CD4-positive, alpha-beta T cell (primary cell): ENCODE measurements at regions not wholly inside any gene's neighbourhood (a gene's known extent, or its start where the extent isn't known, plus 50 kb on each side); places are given as distances from the start of the nearest gene placed in this dataset.

ENCODE experiments used
- ATAC-seq: fragments of 200-7000 bp; cut with Tn5 transposase; one replicate; pipeline ENCODE4 v1.10.0; 2022; ENCODE audit warnings: mild to moderate bottlenecking; ENCODE audit not compliant: poor library complexity
- CTCF ChIA-PET: fragments of 350-600 bp; sonication (Branson Sonifier 250); formaldehyde crosslinking; loops from one replicate; lab custom pipeline; 2021; ENCODE audit warnings: antibody characterized with exemption, inconsistent platforms; lab: Charles Lee
- POLR2A ChIA-PET: fragments of 350-600 bp; sonication (Branson Sonifier 250); formaldehyde crosslinking; loops from one replicate; lab custom pipeline; 2021; ENCODE audit warnings: antibody characterized with exemption, inconsistent platforms; lab: Charles Lee
- DNase-seq, 14 experiments: peaks; one replicate each; pipeline ENCODE4 v3.0.0-alpha.2; 2013 to 2020; ENCODE audit warnings: mixed read lengths in 2 of 14
- H3K27ac ChIP-seq, 2 donors: one replicate each; pipeline versions ENCODE4 v1.5.1 to v1.7.0; 2013; ENCODE audit warnings: low read length in 2 of 2, low read depth in 1 of 2, mild to moderate bottlenecking in 1 of 2
- H3K27me3 ChIP-seq, 2 experiments: 1 replicate in 1 of 2; 2 replicates in 1 of 2; pipeline versions ENCODE4 v1.6.1 to v1.7.0; 2013; ENCODE audit warnings: low read length in 2 of 2, control low read depth in 1 of 2, mild to moderate bottlenecking in 1 of 2, moderate library complexity in 1 of 2; ENCODE audit not compliant: insufficient read depth in 2 of 2, control insufficient read depth in 1 of 2
- H3K36me3 ChIP-seq: one replicate; pipeline ENCODE4 v1.6.1; 2013; ENCODE audit warnings: low read length, control low read depth; ENCODE audit not compliant: insufficient read depth
- H3K4me1 ChIP-seq: one replicate; pipeline ENCODE4 v1.6.1; 2013; ENCODE audit warnings: low read length, control low read depth; ENCODE audit not compliant: insufficient read depth
- H3K4me3 ChIP-seq: one replicate; pipeline ENCODE4 v1.5.1; 2013; ENCODE audit warnings: mild to moderate bottlenecking, low read length, moderate library complexity
- H3K9me3 ChIP-seq, 2 experiments: 1 replicate in 1 of 2; 2 replicates in 1 of 2; pipeline versions ENCODE4 v1.6.1 to v1.7.0; 2013; ENCODE audit warnings: low read length in 2 of 2, mild to moderate bottlenecking in 2 of 2, control low read depth in 1 of 2, moderate library complexity in 1 of 2; ENCODE audit not compliant: control insufficient read depth in 1 of 2, insufficient read depth in 1 of 2
- H3K27ac Mint-ChIP-seq: one replicate; pipeline ENCODE4 v1.8.0; 2020; ENCODE audit warnings: mixed read lengths
- H3K27me3 Mint-ChIP-seq: one replicate; pipeline ENCODE4 v1.8.0; 2021; ENCODE audit warnings: mixed read lengths
- H3K36me3 Mint-ChIP-seq: one replicate; pipeline ENCODE4 v1.8.0; 2021; ENCODE audit warnings: low read depth, mixed read lengths
- H3K4me1 Mint-ChIP-seq: one replicate; pipeline ENCODE4 v1.8.0; 2021; ENCODE audit warnings: low read depth, mixed read lengths
- H3K4me3 Mint-ChIP-seq: one replicate; pipeline ENCODE4 v1.8.0; 2020; ENCODE audit warnings: mild to moderate bottlenecking, mixed read lengths
- H3K9me3 Mint-ChIP-seq: one replicate; pipeline ENCODE4 v1.8.0; 2020; ENCODE audit warnings: mixed read lengths
- CTCF ChIP-seq: fragments of 200-600 bp; IDR thresholded peaks from one replicate; pipeline ENCODE4 v1.8.0; 2022; ENCODE audit warnings: antibody characterized with exemption, mild to moderate bottlenecking
- intact Hi-C, 2 experiments: fragments of 100-400 bp; cut with DNase I in 1 of 2; cut with micrococcal nuclease in 1 of 2; formaldehyde crosslinking; loops; one replicate each; pipeline versions ENCODE4 v1.15.1 to v1.9.0; 2023 to 2025; cut with DNase I, micrococcal nuclease

- H3K36me3 ChIP-seq: no peaks in the 10 kb centered on the region
- no peak for ATAC-seq
- no peaks in the 10 kb centered on the region for H3K27me3 ChIP-seq
Measured at GRCh38 chr22:27556371-27556770, 245.2 kb downstream of the MN1 start.

GRCh38 chr22:27557286-27558008 is 244.1 kb downstream of the MN1 start:
- no peak overlapping the region for H3K27ac Mint-ChIP-seq
- H3K36me3 ChIP-seq: no peaks in the 10 kb centered on the region
- H3K27ac ChIP-seq: no peak overlapping the region
- H3K27me3 Mint-ChIP-seq: no peaks in the 10 kb centered on the region
- intact Hi-C loops: no loop called here
- H3K4me1 ChIP-seq: no peaks in the 10 kb centered on the region
- no peak overlapping the region for H3K4me3 ChIP-seq
- no peak for TF ChIP-seq CTCF
- POLR2A ChIA-PET: no interaction called here
- no peak overlapping the region for H3K4me3 Mint-ChIP-seq
- no peak for DNase-seq
- CTCF ChIA-PET: no interaction called here
- no peak for ATAC-seq
- no peaks in the 10 kb centered on the region for H3K36me3 Mint-ChIP-seq
- H3K9me3 ChIP-seq: no peaks in the 10 kb centered on the region
- H3K27me3 ChIP-seq: no peaks in the 10 kb centered on the region
- H3K9me3 Mint-ChIP-seq: peaks cover 3% of the 10 kb centered on the region
- no peaks in the 10 kb centered on the region for H3K4me1 Mint-ChIP-seq

More at GRCh38 chr22:27556371-27556770, 245.2 kb downstream of the MN1 start:
- Histone ChIP-seq H3K4me3 (no peak overlapping the region), H3K9me3 (no peaks in the 10 kb centered on the region), H3K27ac (no peak overlapping the region), H3K4me1 (no peaks in the 10 kb centered on the region)
- POLR2A ChIA-PET: no interaction called here
- Mint-ChIP-seq H3K9me3 (peaks cover 3% of the 10 kb centered on the region), H3K4me3 (no peak overlapping the region), H3K27me3 (no peaks in the 10 kb centered on the region), H3K4me1 (no peaks in the 10 kb centered on the region), H3K27ac (no peak overlapping the region), H3K36me3 (no peaks in the 10 kb centered on the region)
- intact Hi-C loops: no loop called here
- CTCF ChIA-PET: no interaction called here
- no peak for DNase-seq
- TF ChIP-seq CTCF: no peak

GRCh38 chr22:27558658-27559371 is 242.7 kb downstream of the MN1 start:
- no peak for TF ChIP-seq CTCF
- H3K27me3 ChIP-seq: no peaks in the 10 kb centered on the region
- no peaks in the 10 kb centered on the region for H3K4me1 Mint-ChIP-seq
- H3K36me3 ChIP-seq: no peaks in the 10 kb centered on the region
- H3K27ac ChIP-seq: no peak overlapping the region
- no peak overlapping the region for H3K4me3 Mint-ChIP-seq
- peaks cover 0 to 8% of the 10 kb centered on the region in 2 experiments for H3K9me3 ChIP-seq
- H3K36me3 Mint-ChIP-seq: no peaks in the 10 kb centered on the region
- H3K27ac Mint-ChIP-seq: no peak overlapping the region
- no peaks in the 10 kb centered on the region for H3K4me1 ChIP-seq
- ATAC-seq (no peak), DNase-seq (no peak)
- H3K27me3 Mint-ChIP-seq: peaks cover 4% of the 10 kb centered on the region
- POLR2A ChIA-PET: no interaction called here
- intact Hi-C loops: no loop called here
- H3K9me3 Mint-ChIP-seq: no peaks in the 10 kb centered on the region
- H3K4me3 ChIP-seq: no peak overlapping the region
- CTCF ChIA-PET: no interaction called here
